Transverse colon (tissue), 4 donors: ENCODE measurements at regions not wholly inside any gene's neighbourhood (a gene's known extent, or its start where the extent isn't known, plus 50 kb on each side); places are given as distances from the start of the nearest gene placed in this dataset.

Experiments
- EP300 ChIP-seq: sonication (generic); formaldehyde crosslinking; IDR thresholded peaks from one replicate; pipeline ENCODE4 v1.6.1; 2017; ENCODE audit warnings: antibody characterized with exemption, low read depth
- POLR2A ChIP-seq: fragments of 450-650 bp; IDR thresholded peaks from one replicate; pipeline ENCODE4 v1.6.1; 2016; ENCODE audit warnings: antibody characterized with exemption, mild to moderate bottlenecking, moderate library complexity
- POLR2AphosphoS5 ChIP-seq, 3 donors: sonication (generic); formaldehyde crosslinking; IDR thresholded peaks; one replicate each; pipeline ENCODE4 v1.6.1; 2016; ENCODE audit warnings: antibody characterized with exemption in 3 of 3
- TF ChIP-seq, protein P1 (sequence below), 5 experiments: fragments of 200-600 bp in 3 of 5; fragments of 450-650 bp in 2 of 5; sonication (generic) in 3 of 5; IDR thresholded peaks; 1 replicate in 2 of 5; 2 replicates in 3 of 5; pipeline ENCODE4 v1.5.1; 2016 to 2017; ENCODE audit warnings: antibody characterized with exemption in 5 of 5, inconsistent platforms in 3 of 5, mild to moderate bottlenecking in 2 of 5, moderate library complexity in 1 of 5

DNA sequence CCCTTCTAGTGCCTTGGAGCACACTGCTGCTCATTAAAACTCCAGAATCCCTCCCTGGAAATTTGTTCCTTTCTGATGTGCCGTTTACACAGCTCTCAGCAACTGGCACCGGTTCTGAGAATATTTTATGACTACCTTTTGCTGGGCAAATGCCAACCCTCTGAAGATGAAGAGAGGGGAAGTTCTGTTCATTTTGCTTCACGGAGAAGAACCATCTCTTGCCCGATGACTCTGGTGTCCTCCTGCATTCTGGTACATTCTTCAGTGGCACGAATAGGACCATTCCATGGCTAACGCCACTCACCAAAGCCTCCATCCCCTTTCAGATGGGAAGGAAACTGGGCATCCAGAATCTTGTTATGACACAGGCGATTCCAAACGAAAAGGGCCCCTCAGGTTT lies 96.2 kb upstream of the SIM2 start:
- TF ChIP-seq POLR2A (no peak), EP300 (no peak), POLR2AphosphoS5 (IDR thresholded peaks at IDR 0.05) (no peak)
- TF ChIP-seq, protein P1, sequence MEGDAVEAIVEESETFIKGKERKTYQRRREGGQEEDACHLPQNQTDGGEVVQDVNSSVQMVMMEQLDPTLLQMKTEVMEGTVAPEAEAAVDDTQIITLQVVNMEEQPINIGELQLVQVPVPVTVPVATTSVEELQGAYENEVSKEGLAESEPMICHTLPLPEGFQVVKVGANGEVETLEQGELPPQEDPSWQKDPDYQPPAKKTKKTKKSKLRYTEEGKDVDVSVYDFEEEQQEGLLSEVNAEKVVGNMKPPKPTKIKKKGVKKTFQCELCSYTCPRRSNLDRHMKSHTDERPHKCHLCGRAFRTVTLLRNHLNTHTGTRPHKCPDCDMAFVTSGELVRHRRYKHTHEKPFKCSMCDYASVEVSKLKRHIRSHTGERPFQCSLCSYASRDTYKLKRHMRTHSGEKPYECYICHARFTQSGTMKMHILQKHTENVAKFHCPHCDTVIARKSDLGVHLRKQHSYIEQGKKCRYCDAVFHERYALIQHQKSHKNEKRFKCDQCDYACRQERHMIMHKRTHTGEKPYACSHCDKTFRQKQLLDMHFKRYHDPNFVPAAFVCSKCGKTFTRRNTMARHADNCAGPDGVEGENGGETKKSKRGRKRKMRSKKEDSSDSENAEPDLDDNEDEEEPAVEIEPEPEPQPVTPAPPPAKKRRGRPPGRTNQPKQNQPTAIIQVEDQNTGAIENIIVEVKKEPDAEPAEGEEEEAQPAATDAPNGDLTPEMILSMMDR (IDR thresholded peaks at IDR 0.05), result no peak
